HL-60 (cell line): ENCODE measurements at regions not wholly inside any gene's neighbourhood (a gene's known extent, or its start where the extent isn't known, plus 50 kb on each side); places are given as distances from the start of the nearest gene placed in this dataset.

ENCODE experiments used
- DNase-seq, 2 experiments: peaks; one replicate each; pipeline ENCODE4 v3.0.0-alpha.2; 2010 to 2020; ENCODE audit warnings: low read depth in 1 of 2, low spot score in 1 of 2
- H3K27ac ChIP-seq: fragments of 250-450 bp; sonication (Bioruptor Pico); replicated peaks from 2 replicates; pipeline ENCODE4 v1.5.1; 2020; ENCODE audit warnings: mild to moderate bottlenecking, moderate library complexity
- H3K27me3 ChIP-seq: fragments of 250-450 bp; sonication (Bioruptor Pico); 2 replicates; pipeline ENCODE4 v1.5.1; 2021; ENCODE audit warnings: mild to moderate bottlenecking, moderate library complexity; ENCODE audit not compliant: insufficient read depth, poor library complexity, severe bottlenecking
- H3K4me3 ChIP-seq: replicated peaks from 2 replicates; pipeline ENCODE4 v1.5.1; 2011; ENCODE audit warnings: mild to moderate bottlenecking, control low read depth, low read length; ENCODE audit not compliant: insufficient read depth
- CTCF ChIP-seq: IDR thresholded peaks from one replicate; pipeline ENCODE4 v1.5.1; 2011; ENCODE audit warnings: low read length, control low read depth, inconsistent platforms; ENCODE audit not compliant: insufficient read depth
- GABPA ChIP-seq: IDR thresholded peaks from 2 replicates; pipeline ENCODE4 v1.6.1; 2012; ENCODE audit warnings: low read depth
- POLR2AphosphoS5 ChIP-seq: IDR thresholded peaks from 2 replicates; pipeline ENCODE4 v1.6.1; 2012; ENCODE audit warnings: low read depth
- SPI1 ChIP-seq: IDR thresholded peaks from 2 replicates; pipeline ENCODE4 v1.6.1; 2012; ENCODE audit warnings: low read depth, mild to moderate bottlenecking, borderline replicate concordance
- TF ChIP-seq, protein P1 (sequence below): IDR thresholded peaks from 2 replicates; pipeline ENCODE4 v1.6.1; 2012; ENCODE audit warnings: low read depth; ENCODE audit not compliant: insufficient replicate concordance

DNA sequence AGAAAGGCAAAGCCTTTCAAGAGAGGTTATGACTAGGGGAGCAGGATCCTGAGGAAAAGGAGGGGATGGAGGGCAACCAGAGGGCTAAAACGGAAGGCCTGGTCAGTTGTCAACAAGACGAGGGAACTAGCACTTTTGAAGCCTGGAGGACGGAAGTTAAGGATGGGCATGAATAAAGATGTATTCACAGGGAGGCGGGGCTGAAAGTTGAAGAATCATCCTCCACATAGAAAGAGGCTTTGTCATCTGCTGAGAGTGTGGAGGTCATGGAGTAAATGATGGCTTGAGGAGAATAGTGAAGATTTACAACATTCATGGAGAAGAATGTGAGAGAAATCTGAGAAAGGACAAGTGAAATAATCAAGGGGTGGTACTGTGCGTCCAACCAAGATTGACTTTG is 137.5 kb downstream of the MAGEB17 start:
- DNase-seq: no peak
- no peak overlapping the region for H3K27ac ChIP-seq
- peaks cover 2% of the 10 kb centered on the region for H3K27me3 ChIP-seq
- TF ChIP-seq POLR2AphosphoS5: no peak
- TF ChIP-seq GABPA: no peak
- TF ChIP-seq, protein P1, sequence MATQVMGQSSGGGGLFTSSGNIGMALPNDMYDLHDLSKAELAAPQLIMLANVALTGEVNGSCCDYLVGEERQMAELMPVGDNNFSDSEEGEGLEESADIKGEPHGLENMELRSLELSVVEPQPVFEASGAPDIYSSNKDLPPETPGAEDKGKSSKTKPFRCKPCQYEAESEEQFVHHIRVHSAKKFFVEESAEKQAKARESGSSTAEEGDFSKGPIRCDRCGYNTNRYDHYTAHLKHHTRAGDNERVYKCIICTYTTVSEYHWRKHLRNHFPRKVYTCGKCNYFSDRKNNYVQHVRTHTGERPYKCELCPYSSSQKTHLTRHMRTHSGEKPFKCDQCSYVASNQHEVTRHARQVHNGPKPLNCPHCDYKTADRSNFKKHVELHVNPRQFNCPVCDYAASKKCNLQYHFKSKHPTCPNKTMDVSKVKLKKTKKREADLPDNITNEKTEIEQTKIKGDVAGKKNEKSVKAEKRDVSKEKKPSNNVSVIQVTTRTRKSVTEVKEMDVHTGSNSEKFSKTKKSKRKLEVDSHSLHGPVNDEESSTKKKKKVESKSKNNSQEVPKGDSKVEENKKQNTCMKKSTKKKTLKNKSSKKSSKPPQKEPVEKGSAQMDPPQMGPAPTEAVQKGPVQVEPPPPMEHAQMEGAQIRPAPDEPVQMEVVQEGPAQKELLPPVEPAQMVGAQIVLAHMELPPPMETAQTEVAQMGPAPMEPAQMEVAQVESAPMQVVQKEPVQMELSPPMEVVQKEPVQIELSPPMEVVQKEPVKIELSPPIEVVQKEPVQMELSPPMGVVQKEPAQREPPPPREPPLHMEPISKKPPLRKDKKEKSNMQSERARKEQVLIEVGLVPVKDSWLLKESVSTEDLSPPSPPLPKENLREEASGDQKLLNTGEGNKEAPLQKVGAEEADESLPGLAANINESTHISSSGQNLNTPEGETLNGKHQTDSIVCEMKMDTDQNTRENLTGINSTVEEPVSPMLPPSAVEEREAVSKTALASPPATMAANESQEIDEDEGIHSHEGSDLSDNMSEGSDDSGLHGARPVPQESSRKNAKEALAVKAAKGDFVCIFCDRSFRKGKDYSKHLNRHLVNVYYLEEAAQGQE: no peak
- TF ChIP-seq SPI1: no peak
- TF ChIP-seq CTCF: no peak
- no peak overlapping the region for H3K4me3 ChIP-seq

DNA sequence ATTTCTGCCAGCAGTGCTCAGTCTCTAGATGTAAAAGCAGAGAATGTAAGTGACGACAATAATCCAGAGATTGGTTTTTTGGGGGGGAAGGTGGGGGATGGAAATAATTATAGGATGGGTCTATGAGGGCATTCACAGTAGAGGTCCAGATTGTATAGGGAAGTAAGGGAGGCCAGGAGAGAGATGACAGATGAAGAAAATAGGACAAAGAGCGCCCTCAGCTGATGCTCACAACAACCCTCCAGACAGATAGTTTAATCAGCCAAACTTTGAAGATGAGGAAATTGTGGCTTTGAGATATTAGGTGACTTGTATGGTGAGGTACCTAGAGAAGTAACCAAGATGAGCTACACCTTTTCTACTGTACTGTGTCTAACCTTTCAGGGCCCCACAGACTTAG is 137.9 kb downstream of the MAGEB17 start:
- no peak for DNase-seq
- Histone ChIP-seq H3K4me3 (no peak overlapping the region), H3K27me3 (peaks cover 2% of the 10 kb centered on the region), H3K27ac (no peak overlapping the region)
- TF ChIP-seq CTCF (no peak), POLR2AphosphoS5 (no peak), SPI1 (no peak), GABPA (no peak)
- TF ChIP-seq, protein P1: no peak

DNA sequence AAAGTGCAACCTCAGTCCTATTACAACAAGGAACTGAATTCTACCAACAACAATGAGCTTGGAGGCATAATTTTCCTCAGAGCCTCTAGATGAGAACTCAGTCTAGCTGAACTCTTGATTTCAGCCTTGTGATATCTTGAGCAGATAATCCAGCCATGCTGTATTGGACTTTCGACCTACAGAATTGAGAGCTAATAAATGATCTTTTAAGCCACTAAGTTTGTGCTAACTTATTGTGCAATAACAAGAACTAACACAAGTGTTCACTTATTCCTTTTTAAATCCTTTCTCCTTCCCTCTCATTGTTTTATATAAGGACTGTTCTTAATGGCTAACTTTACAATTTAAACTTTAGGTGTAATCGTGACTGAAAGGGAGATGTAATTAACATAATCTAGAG is 140.7 kb downstream of the MAGEB17 start:
- Histone ChIP-seq H3K27me3 (no peaks in the 10 kb centered on the region), H3K27ac (no peak overlapping the region), H3K4me3 (no peak overlapping the region)
- TF ChIP-seq, protein P1: no peak
- TF ChIP-seq GABPA (no peak), SPI1 (no peak), POLR2AphosphoS5 (no peak), CTCF (no peak)
- DNase-seq: no peak
